ENCODE measurements at regions not wholly inside any gene's neighbourhood (a gene's known extent, or its start where the extent isn't known, plus 50 kb on each side); places are given as distances from the start of the nearest gene placed in this dataset.

DNA sequence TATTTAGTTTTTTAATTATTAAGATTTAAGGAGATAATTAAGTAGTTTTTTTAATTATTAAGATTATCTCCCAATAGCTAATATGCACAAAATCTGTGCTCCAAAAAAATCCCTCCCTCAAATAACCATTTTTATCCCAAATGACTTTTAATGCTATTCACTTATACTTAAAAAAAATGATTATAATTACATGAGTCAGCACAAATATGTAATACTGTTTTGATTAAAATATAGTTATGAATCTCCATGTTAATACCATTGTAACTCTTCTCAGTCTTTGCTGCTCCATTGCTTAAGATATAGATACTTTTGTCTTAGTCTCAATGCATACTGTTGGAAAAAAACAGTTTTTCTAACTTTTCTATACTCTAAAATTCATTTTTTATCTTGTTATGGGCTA, 1121.1 kb upstream of the ADGRL3 start:
- DNase-seq = no peak

DNA sequence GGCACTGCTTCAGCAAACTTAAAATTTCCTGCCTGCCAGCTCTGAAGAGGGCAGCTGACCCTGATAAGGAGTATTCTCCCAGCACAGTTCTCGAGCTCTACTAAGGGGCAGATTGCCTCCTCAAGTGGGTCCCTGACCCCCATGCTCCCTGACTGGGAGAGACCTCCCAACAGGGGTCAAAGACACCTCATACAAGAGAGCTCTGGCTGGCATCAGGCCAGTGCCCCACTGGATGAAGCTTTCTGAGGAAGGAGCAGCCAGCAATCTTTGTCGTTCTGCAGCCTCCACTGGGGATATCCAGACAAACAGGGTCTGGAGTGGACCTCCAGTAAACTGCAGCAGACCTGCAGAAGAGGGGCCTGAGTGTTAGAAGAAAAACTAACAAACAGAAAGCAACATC, 1118.3 kb upstream of the ADGRL3 start:
- no peak for DNase-seq

DNA sequence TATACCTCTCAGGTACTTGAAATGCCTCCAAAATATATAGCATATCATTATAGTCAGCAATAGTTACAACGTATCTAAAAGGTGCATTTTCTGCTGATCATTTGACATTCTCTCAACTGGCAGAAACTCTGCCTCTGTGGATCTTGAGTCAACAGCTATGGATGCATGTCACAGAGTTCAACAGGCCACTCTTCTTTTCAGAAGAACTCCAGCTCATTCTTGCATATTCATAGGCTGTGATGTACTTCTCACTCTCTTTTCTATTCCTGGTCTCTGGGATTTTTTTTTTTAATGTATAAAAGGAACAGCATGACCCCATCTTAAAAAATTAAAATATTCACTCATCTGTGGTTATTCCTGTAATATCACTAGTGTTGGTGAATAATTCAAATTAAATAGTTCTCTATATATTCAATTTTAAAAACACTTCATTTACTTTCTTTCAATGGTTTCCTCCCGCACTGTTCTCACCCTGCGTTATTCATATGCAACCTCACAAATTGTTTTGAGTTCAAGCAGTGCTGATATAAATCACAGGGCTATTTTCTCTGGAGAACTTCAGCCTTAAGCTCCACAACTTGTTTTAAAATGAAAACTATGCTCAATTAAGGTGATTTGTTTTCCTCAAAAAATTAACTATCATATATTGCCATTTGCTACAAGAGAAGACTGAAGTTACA, 1111.2 kb upstream of the ADGRL3 start:
- DNase-seq = no peak

DNA sequence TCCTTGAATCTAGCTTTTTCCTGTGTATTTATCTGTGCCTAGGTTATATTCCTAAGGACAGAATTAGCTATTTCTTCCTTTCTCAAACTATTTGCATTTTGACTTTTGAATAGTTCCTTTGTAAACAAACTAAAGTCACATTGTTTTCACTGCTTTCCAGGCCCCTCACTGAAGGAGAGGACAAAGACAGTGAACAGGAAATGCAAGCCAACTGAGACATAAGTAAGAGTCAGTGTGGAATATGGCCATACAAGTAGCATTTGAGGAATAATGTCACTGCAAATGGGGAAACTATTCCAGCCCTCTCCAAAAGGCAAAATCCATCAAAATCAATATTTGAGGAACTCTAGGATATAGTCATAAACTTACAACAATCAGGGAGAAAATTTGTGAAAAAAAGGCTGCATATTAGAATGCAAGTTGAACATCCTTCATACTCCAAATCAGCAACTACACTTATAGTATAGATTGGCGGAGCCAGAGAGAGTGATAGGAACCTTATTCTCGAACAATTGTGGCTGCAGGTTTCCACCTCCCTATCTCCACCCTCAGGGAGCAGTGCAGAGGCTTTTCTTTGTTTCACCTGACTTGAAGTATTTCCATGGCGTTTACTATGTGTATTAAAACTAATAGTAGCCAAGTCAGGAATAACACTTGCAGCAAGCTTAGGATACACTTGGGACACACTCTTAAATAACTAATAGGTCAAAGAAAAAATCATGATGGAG, 1110.4 kb upstream of the ADGRL3 start:
- no peak for DNase-seq

DNA sequence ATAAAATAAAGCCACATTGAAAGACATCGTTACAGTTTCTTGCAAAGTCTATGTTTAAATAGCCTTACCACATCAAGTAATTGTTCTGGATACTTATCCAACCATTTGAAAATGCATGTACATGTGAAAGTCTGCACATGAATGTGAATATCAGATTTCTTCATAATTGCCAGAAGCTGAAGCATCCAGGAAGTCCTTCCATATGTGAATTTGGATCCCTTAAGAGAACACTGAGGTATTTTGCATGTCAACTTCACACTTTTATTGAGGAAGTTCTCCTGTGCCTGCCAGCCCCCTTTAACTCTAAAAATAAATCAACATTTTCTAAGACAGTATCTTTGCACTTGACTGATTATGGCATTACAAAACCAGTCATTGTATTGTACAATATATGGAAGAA, 1103.5 kb upstream of the ADGRL3 start:
- no peak for DNase-seq

DNA sequence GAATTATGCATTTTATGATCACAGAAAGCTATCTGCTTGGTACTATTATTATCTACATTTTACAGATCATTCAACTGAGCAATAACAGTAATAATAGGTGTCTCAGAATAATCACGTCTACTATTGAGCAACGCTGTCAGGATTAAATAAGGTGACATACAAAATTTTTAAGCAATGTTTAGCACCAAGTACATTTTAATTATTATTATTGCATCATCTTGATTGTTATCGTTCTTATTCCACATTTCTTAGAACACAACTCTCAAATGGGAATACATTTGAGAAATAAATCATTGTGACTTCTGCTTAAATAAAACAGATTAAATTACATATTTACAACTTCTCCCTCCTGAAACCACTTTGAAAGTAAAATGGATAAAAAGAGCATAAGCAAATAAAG, 1083.5 kb upstream of the ADGRL3 start:
- DNase-seq = no peak

DNA sequence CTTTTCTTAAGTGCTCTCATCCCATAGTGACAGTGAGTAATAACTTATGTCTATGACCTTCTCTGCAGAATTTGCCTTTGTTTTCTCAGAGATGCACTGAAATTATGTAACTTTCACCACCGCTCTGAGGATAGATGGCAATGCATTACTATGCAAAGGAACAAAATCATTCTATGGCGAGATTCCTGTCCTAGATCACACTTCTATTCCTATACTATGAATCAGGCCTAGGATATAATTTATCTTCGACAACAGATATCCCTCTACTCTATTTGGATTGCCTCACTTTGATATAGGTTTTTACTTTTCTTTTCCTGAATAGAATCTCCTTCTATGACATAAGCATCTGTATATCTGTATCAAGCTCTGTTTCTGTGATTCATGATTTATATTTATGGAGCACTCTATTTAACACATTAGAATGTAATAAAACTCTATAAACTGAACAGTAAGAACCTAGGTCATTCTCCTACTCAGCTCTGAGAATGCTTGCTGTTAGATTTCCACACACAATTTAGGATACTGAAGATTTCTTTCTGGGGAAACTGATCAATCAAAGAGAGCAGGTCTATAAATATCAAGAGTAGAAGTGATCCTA, 1082.3 kb upstream of the ADGRL3 start:
- no peak for DNase-seq

DNA sequence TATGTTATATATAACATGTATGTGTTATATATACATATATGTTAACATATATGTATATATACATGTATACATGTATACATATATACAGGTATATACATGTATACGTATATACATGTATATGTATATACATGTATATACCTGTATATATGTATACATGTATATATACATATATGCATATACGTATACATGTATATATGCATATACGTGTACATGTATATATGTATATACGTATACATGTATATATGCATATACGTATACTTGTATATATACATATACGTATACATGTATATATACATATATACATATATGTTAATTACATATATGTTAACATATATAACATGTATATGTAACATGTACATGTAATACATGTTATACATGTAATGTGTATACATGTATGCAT, 1077.3 kb upstream of the ADGRL3 start:
- no peak for DNase-seq

DNA sequence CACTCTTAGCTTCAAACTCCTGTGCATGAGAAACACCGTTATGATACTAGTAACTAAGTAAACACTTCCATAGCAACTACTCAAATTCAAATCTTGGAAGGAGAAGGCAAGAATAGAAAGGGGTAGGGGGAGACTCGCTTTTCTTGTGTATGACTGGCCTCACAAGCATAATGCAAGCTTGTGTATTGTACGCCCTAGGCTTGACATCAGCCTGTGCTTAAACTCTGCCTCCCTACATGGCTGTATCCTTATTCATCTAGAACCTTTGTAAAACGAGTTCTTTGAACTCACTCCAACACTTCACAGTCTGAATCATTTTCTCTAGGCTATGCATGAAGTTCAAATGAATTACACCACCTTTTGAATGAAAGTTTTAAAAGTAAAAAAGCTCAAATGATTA, 1071.2 kb upstream of the ADGRL3 start:
- DNase-seq = no peak

DNA sequence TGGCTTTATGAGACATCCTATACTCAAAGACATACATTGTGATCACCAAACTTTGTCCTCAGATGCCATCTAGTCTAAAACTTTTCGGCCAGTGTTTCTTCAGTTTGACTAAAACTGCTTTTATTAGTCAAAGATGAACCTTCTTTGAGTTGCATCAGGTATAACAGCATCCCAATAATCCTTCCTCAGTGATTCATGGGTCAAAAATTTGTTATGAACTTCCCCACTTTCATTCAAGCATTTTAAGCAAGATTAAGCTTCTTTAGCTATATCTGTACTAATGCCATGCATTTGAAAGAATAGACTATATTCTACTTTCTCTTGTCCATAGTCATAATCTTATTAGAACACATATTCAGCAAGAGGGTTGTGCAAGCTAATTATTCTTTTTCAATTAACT, 1070.4 kb upstream of the ADGRL3 start:
- DNase-seq = no peak

DNA sequence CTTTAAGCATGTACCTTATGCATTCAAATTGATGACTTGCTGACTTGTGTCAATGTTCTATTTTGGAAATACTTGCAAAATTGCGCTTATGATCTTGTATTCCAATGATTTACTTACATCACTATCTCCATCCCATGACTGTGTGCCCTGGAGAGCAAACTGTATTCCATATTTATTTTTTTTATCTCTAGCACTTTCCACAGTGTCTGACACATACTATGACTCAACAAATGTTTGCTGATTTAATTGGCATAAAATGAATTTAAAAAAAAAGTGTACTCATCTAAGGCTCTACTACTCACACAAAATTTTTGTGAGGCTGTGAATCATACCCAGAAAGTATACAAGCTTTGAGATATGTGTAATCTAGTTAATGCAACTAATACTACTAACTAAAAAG, 1066.8 kb upstream of the ADGRL3 start:
- DNase-seq = no peak

DNA sequence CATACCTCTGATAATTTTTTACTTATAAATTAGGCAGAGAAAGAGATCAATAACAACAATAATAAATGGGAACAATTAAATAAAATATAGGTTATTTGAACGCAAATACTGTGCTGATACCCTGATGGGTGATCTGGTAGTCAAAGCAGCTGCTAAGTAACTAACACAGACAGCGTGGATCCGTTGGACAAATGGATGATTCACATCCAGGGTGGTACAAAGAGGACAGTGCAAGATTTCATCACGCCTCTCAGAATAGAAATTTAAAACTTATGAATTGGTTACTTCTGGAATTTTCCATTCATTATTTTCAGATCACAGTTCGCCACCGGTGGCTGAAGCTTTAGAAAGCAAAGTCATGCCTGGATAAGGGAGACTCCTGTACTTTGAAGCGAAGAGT, 1066.0 kb upstream of the ADGRL3 start:
- DNase-seq = no peak

DNA sequence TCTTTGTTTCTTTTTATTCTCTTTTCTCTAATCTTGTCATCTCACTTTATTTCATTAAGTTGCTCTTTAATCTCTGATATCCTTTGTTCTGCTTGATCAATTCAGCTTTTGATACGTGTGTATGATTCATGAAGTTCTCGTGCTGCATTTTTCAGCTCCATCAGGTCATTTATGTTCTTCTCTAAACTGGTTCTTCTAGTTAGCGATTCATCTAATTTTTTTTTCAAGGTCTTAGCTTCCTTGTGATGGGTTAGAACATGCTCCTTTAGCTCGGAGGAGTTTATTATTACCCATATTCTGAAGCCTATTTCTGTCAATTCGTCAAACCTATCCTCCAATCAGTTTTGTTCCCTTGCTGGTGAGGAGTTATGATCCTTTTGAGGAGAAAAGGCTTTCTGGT, 1045.0 kb upstream of the ADGRL3 start:
- no peak for DNase-seq

DNA sequence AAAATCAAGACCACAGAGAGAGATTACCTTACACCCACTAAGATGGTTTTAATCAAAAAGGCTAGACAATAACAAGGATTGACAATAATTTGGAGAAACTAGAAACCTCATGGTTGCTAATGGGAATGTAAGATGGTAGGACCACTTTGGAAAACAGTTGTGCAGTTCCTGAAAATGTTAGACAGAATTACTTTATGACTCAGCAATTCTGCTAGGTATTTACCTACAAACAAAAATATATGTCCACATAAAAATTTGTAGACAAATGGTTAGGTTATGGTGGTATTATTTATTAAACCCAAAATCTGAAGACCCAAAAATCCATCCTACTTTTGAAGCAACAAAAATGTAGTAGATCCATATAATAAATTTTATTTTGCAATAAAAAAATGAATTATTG, 1027.0 kb upstream of the ADGRL3 start:
- no peak for DNase-seq

DNA sequence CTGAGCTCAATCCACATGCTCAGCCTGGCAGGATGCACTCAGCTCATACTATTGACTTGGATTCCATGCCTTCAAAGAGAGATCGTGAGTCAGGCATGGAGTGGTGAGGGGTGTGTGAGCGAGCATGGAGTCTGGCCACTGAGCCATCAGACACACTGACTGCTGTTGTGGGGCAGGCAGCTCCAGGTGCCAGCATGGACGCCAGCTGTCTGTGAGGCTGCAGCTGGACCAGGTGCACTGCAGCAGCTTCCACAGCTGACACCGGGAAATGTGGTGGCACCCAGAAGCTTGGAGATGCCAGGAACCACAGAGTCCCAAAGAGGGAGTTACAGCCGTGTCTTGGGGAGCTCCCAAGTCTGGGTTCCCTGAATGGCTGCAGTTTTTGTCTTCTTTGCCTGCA, 1026.4 kb upstream of the ADGRL3 start:
- DNase-seq = no peak

DNA sequence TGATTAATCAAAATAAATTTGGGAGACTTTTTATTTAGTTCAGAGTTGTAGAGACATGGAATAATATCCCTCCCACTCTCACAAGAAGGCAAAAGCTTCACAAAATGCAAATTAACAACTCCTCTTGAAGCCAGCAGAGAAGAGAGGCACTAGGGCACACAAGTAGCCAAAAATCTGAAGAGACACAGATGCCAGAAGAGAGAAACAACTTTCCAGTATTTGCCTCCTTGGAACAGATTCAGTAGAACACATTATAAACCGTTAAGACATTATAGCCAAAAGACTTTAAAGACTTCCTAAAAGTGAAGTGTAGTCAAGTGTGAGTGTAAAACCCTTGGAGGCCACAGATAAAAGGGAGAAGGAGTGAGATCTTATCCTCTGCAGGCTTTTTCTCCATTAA, 1024.9 kb upstream of the ADGRL3 start:
- DNase-seq = no peak

DNA sequence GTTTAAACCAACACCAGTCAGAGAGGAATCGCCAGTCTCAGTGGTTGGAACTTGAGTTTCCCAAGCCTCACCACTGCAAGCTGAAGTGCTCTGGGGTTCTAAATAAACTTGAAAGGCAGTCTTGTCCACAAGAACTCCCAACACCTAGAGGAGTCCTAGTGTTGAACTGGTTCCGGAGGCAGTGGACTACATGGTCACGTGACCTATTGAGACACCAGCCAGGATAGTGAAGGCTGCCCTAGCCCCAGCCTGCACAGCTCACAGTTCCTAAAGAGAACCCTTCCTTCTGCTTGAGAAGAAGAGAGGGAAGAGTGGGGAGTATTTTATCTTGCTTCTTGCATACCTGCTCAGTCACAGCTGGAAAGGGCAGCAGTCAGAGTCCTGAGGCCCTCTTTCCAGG, 1012.7 kb upstream of the ADGRL3 start:
- DNase-seq = no peak

DNA sequence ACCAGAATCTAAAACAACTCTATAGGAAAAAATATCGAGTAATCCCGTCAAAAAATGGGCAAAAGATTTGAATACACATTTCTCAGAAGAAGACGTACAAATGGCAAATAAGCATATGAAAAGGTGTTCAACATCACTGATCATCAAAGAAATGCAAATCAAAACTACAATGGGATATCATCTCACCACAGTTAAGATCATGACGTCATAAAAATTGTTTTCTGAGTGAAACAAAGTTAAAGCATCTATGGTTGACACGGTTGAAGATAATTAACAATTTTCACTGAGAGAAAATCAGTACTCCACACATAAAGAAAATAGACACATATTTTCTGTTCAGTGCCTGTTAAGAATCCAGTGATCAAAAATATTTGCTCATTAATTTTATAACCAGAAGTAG, 1010.8 kb upstream of the ADGRL3 start:
- DNase-seq = no peak

DNA sequence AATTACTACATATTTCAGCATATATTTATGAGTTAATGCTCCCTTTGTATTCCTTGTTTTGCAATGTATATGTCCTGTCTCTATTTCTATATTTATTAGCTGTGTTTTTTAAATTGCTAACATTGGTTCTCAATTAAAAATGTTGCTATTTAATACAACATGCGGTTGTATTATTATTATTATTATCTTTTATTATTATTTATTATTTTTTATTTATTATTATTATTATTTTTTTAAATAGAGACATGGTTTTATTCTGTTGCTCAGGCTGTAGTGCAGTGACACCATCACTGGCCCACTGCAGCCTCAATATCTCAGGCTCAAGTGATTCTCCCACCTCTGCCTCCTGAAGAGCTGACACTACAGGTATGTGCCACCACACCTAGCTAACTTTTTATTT, 1005.9 kb upstream of the ADGRL3 start:
- DNase-seq = no peak

DNA sequence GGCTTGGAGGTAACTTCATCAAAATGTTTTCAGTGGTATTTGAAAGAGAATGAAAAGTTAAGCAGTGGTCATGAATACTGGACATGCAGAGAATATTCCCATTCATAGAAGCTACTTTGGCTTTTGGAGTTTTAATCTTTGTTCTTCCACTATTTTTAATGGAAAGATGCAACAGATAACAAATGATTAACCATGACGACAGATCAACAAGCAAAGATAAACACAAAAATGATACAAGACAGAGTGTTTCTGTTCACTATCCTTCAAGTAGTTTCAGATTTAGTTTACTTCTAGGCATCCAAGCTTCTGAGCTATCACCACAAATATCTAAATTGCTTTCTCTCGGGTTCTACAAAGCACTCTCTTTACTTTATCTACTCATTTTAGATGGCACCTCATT, 1004.9 kb upstream of the ADGRL3 start:
- no peak for DNase-seq

DNA sequence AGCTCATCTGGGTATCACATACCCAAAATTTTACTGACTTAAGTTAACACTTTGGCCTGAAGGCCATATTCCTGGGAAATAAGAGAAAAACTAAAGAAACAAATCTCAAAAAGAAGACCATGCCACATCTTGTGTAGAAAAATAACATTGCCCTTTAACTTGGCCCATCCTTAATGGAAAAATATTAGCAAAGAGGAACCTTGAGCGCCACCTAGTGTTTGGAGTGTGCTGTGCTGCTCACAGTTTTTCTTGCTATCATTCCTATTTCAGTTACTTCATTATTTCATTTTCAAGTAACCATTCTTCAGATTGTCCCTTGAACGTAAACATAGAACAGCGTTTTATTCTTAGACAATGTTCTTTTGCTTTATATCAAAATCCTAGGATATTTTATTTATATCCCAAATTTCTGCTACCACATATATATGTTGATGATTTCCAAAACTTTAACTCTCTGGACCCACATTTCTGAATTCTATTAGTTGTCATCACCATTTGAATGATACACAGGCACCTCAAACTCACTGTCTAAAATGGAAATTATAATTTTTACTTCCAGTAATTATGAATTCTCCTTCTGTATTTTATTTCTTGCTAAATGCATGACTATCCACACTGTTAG, 999.0 kb upstream of the ADGRL3 start:
- DNase-seq = peak; percentile 9

DNA sequence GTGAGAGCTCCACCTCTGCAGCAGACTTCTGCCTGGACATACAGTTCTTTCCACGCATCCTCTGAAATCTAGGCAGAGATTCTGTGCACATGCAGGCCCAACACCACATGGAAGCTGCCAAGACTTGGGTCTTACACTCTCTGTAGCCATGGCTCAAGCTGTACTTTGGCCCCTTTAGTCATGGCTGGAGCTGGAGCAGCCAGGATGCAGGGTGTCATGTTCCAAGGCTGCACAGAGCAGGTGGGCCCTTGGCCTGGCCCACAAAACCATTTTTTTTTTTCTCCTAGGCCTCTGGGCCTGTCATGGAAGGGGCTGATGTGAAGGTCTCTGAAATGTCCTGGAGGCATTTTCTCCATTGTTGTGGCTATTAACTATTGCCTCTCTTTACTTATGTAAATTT, 990.5 kb upstream of the ADGRL3 start:
- DNase-seq = no peak

DNA sequence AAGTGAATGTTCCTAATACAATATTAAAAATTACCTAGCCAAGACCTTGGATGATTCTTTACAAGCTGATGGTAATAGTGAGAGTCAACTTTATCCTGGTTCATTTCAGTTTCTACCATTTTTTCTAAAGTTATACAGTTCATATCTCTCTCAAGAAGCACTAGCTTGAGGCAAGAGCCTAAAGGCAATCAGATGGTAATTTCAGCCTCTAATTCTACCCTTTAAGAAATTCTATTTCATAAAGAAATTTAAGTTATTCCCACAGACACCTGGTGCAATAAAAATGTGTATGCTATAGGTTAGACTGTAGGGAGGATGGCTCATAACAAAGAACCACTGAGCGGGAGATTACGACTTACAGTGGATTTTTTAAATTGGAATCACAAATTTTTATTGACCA, 984.2 kb upstream of the ADGRL3 start:
- DNase-seq = no peak

DNA sequence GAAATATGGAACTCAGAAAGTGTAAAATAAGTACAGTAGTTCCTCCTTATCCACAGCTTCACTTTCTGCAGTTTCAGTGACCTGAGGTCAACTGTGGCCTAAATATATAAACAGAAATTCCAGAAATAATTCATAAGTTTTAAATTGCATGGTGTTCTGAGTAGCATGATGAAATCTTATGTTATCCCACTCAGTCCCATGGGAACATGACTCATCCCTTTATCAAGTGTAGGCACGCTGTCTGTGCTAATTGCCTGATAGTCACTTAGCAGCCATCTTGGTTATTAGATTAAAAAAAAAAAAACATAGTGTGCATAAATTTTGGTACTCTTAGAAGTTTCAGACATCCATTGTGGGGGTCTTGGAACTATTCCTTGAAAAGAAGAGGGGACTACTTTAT, 983.4 kb upstream of the ADGRL3 start:
- DNase-seq = no peak

Data from NCI-H1105 (cell line).